ENCODE measurements at regions not wholly inside any gene's neighbourhood (a gene's known extent, or its start where the extent isn't known, plus 50 kb on each side); places are given as distances from the start of the nearest gene placed in this dataset.

GRCh38 chr4:83890816-83891215 lies 354.9 kb downstream of the GPAT3 start:
- BruUV-seq (replicated peaks) = no TSS peak
- H3K36me3 ChIP-seq (ENCODE audit: control insufficient read depth, insufficient read depth, low read length) = no peaks in the 10 kb centered on the region
- ATAC-seq = no peak
- no peak for DNase-seq (ENCODE audit: low read depth, low spot score)
- intact Hi-C loops (cut with micrococcal nuclease; ENCODE audit: unreplicated experiment) = no loop called here
- no peaks in the 10 kb centered on the region for H3K27me3 ChIP-seq (ENCODE audit: control insufficient read depth, insufficient read depth, low read length)
- in situ Hi-C loops (cut with HindIII; ENCODE audit: low pct_unique_long_range_greater_than_20kb, low sequenced_read_pairs) = no loop called here
- H3K4me3 ChIP-seq (ENCODE audit: low read depth in 2 of 2, low read length in 2 of 2) = no peak overlapping the region
- no peaks in the 10 kb centered on the region for H3K9me3 ChIP-seq (ENCODE audit: control insufficient read depth, insufficient read depth, low read depth, low read length)
- CTCF ChIA-PET = no interaction called here
- no peak overlapping the region for H3K27ac ChIP-seq (ENCODE audit: low read length)
- H3K4me1 ChIP-seq (ENCODE audit: control insufficient read depth, insufficient read depth, low read length) = no peaks in the 10 kb centered on the region
- POLR2A ChIA-PET = no interaction called here
- TF ChIP-seq REST (IDR thresholded peaks at IDR 0.05; ENCODE audit: insufficient read depth in 1 of 2, low read depth in 2 of 2, low read length in 1 of 2) = no peak
- TF ChIP-seq SIN3A (IDR thresholded peaks at IDR 0.05; ENCODE audit: borderline replicate concordance, insufficient read depth, low read depth, low read length) = no peak
- no peak for TF ChIP-seq POLR2AphosphoS5 (IDR thresholded peaks at IDR 0.05; ENCODE audit: low read depth, low read length)
- no peak for TF ChIP-seq CTCF (IDR thresholded peaks at IDR 0.05)
- TF ChIP-seq TCF7L2 (IDR thresholded peaks at IDR 0.05; ENCODE audit: low read depth, low read length) = no peak

- H3K4me1 ChIP-seq (ENCODE audit: control insufficient read depth, insufficient read depth, low read length) = no peaks in the 10 kb centered on the region
- no peak overlapping the region for H3K4me3 ChIP-seq (ENCODE audit: low read depth in 2 of 2, low read length in 2 of 2)
- intact Hi-C loops (cut with micrococcal nuclease; ENCODE audit: unreplicated experiment) (no loop called here), in situ Hi-C loops (cut with HindIII; ENCODE audit: low pct_unique_long_range_greater_than_20kb, low sequenced_read_pairs) (no loop called here)
- POLR2A ChIA-PET = no interaction called here
- H3K9me3 ChIP-seq (ENCODE audit: control insufficient read depth, insufficient read depth, low read depth, low read length) = no peaks in the 10 kb centered on the region
- ATAC-seq = no peak
- no peak for TF ChIP-seq CTCF (IDR thresholded peaks at IDR 0.05)
- TF ChIP-seq SIN3A (IDR thresholded peaks at IDR 0.05; ENCODE audit: borderline replicate concordance, insufficient read depth, low read depth, low read length) = no peak
- no peak for TF ChIP-seq POLR2AphosphoS5 (IDR thresholded peaks at IDR 0.05; ENCODE audit: low read depth, low read length)
- no peak for TF ChIP-seq TCF7L2 (IDR thresholded peaks at IDR 0.05; ENCODE audit: low read depth, low read length)
- no peak for TF ChIP-seq REST (IDR thresholded peaks at IDR 0.05; ENCODE audit: insufficient read depth in 1 of 2, low read depth in 2 of 2, low read length in 1 of 2)
- no TSS peak for BruUV-seq (replicated peaks)
- CTCF ChIA-PET = no interaction called here
- no peak overlapping the region for H3K27ac ChIP-seq (ENCODE audit: low read length)
- no peaks in the 10 kb centered on the region for H3K27me3 ChIP-seq (ENCODE audit: control insufficient read depth, insufficient read depth, low read length)
- H3K36me3 ChIP-seq (ENCODE audit: control insufficient read depth, insufficient read depth, low read length) = no peaks in the 10 kb centered on the region
- DNase-seq (ENCODE audit: low read depth, low spot score) = no peak
Observed at GRCh38 chr4:83890231-83890630, 354.3 kb downstream of the GPAT3 start.
